ENCODE measurements at regions not wholly inside any gene's neighbourhood (a gene's known extent, or its start where the extent isn't known, plus 50 kb on each side); places are given as distances from the start of the nearest gene placed in this dataset.

DNA sequence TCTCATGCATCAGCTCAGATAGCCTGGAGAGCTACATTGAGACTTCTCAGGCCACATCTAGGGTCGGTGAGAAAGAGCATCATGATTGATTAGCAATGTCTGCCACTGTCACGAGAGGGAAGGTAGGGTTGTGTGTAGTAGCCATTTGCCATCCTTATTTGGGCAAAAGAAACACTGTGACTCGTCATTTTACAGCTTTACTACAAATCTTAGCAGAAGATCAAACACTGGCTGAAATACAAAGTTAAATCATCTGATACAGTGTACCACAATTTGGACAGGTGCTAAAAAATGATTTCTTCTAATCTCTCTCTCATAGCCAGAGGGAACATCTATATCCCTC, 334.3 kb downstream of the CBLN1 start:
- Mint-ChIP-seq H3K4me3 (no peak overlapping the region), H3K27ac (no peak overlapping the region), H3K27me3 (ENCODE audit: insufficient read depth) (no peaks in the 10 kb centered on the region; the same call in 1 of the 2 replicates), H3K9me3 (peaks cover 27% of the 10 kb centered on the region), H3K4me1 (ENCODE audit: low read depth) (no peaks in the 10 kb centered on the region), H3K36me3 (ENCODE audit: low read depth) (peaks cover 4% of the 10 kb centered on the region; the same call in 1 of the 2 replicates)
- TF ChIP-seq, protein P1, sequence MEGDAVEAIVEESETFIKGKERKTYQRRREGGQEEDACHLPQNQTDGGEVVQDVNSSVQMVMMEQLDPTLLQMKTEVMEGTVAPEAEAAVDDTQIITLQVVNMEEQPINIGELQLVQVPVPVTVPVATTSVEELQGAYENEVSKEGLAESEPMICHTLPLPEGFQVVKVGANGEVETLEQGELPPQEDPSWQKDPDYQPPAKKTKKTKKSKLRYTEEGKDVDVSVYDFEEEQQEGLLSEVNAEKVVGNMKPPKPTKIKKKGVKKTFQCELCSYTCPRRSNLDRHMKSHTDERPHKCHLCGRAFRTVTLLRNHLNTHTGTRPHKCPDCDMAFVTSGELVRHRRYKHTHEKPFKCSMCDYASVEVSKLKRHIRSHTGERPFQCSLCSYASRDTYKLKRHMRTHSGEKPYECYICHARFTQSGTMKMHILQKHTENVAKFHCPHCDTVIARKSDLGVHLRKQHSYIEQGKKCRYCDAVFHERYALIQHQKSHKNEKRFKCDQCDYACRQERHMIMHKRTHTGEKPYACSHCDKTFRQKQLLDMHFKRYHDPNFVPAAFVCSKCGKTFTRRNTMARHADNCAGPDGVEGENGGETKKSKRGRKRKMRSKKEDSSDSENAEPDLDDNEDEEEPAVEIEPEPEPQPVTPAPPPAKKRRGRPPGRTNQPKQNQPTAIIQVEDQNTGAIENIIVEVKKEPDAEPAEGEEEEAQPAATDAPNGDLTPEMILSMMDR (IDR thresholded peaks at IDR 0.05): no peak
- no peak for DNase-seq

DNA sequence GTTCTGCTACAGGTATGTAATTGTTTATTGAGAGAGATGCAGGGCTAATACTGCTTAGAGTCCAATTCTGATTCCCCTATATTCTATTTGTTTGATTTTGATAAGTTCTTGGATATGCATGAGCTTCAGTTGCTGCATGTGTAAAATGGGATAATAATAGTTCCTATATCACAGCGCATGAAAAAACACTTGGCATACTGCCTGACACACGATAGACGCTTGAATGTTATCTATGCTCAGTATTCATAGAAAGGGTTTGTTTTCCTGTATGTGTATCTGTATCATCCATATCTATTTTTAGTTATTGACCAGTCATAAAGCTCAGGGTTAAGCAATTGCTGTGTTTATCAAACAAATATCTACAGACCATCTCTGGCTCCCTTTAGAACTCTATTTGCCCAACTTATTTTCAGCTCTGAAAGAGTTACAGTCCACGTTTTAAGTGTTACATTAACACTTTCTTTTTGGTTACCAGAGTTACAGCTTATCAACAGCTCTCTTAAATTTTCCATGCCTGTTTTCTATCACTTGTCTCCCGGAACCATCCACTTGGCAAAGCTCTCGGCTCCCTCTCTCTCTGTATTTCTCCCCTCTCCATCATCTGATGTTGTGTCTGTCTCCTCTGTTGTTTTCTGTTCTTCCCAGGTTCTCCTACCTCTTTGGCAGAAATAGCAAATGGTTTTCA, 334.8 kb downstream of the CBLN1 start:
- Mint-ChIP-seq H3K9me3 (peaks cover 31% of the 10 kb centered on the region), H3K36me3 (ENCODE audit: low read depth) (peaks cover 4% of the 10 kb centered on the region; the same call in 1 of the 2 replicates), H3K27ac (no peak overlapping the region), H3K27me3 (ENCODE audit: insufficient read depth) (no peaks in the 10 kb centered on the region; the same call in 1 of the 2 replicates), H3K4me1 (ENCODE audit: low read depth) (no peaks in the 10 kb centered on the region), H3K4me3 (no peak overlapping the region)
- TF ChIP-seq, protein P1 (IDR thresholded peaks at IDR 0.05): no peak
- DNase-seq: no peak

DNA sequence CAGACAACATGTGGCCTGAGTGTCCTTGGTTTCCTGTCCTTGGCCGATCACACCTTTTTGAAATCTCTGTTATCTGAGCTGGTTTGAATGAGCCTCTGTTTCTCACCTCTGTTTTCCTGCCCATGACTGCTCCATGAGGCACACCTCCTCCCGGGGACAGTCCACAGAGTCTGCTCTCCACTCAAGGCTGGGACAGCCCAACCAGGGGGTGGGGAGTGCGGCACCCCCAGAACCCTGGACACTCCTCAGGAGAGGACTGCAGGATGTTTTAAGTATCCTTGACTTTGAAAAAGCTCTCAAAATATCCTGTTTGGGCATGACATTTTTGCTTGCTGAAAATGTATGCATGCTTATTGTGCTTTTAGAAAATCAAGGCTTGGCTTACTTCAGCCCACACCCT, 333.0 kb upstream of the N4BP1 start:
- H3K4me3 Mint-ChIP-seq: no peak overlapping the region
- H3K27ac Mint-ChIP-seq: no peak overlapping the region
- no peak for DNase-seq
- TF ChIP-seq, protein P1 (IDR thresholded peaks at IDR 0.05): no peak
- no peaks in the 10 kb centered on the region for H3K36me3 Mint-ChIP-seq (ENCODE audit: low read depth)
- H3K27me3 Mint-ChIP-seq (ENCODE audit: insufficient read depth): no peaks in the 10 kb centered on the region
- no peaks in the 10 kb centered on the region for H3K4me1 Mint-ChIP-seq (ENCODE audit: low read depth)
- H3K9me3 Mint-ChIP-seq: peaks cover 34% of the 10 kb centered on the region

DNA sequence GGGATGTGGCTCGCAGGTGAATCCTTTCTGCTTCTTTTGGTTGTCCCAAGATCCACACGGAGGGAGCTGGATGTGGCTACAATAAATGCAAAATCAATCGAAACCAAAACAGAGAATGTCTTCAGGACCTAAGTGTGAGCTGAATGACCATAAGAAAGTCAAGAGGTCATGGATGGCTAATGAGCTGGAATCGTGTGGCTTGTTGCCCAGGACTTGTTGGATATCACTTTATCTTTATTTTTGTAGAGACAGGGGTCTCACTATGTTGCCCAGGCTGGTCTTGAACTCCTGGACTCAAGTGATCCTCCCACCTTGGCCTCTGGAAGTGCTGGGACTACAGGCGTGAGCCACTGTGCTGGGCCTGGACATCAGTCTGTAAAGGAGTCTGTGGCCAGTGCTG, 326.8 kb upstream of the N4BP1 start:
- Mint-ChIP-seq H3K9me3 (peaks cover 49% of the 10 kb centered on the region), H3K4me1 (ENCODE audit: low read depth) (no peaks in the 10 kb centered on the region), H3K27ac (no peak overlapping the region), H3K27me3 (ENCODE audit: insufficient read depth) (no peaks in the 10 kb centered on the region), H3K36me3 (ENCODE audit: low read depth) (no peaks in the 10 kb centered on the region), H3K4me3 (no peak overlapping the region)
- DNase-seq: no peak
- TF ChIP-seq, protein P1 (IDR thresholded peaks at IDR 0.05): no peak

DNA sequence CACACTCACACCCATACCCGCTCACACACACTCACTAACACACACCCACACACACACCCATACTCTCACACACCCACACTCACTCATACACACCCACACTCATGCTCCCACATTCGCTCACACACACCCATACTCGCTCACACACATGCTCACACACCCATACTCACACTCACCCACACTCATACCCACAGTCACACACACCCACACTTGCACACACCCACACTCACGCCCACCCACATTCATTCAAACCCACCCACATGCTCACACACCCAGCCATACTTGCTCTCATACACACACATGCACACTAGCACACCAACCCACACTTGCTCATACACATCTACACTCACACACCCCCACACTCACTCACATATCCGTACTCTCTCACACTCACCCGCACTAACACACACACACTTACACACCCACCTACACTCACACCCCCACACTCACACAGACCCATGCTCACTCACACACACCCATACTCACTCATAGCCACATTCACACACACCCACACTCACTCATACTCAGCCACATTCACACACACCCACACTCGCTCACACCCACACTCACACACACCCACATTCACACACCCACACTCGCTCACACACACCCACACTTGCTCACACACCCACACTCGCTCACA, 322.4 kb upstream of the N4BP1 start:
- H3K4me3 Mint-ChIP-seq: no peak overlapping the region
- H3K27me3 Mint-ChIP-seq (ENCODE audit: insufficient read depth): no peaks in the 10 kb centered on the region
- peaks cover 33% of the 10 kb centered on the region for H3K9me3 Mint-ChIP-seq
- H3K4me1 Mint-ChIP-seq (ENCODE audit: low read depth): no peaks in the 10 kb centered on the region
- no peak overlapping the region for H3K27ac Mint-ChIP-seq
- DNase-seq: no peak
- TF ChIP-seq, protein P1 (IDR thresholded peaks at IDR 0.05): no peak
- H3K36me3 Mint-ChIP-seq (ENCODE audit: low read depth): no peaks in the 10 kb centered on the region
